GM12878 (cell line): ENCODE measurements at regions not wholly inside any gene's neighbourhood (a gene's known extent, or its start where the extent isn't known, plus 50 kb on each side); places are given as distances from the start of the nearest gene placed in this dataset.

Experiments used
- ATF7 ChIP-seq: fragments of 450-650 bp; IDR thresholded peaks from 2 replicates; pipeline ENCODE4 v1.6.1; 2016; ENCODE audit warnings: low read depth, mild to moderate bottlenecking
- EED ChIP-seq: sonication (generic); IDR thresholded peaks from 2 replicates; pipeline ENCODE4 v1.6.1; 2016; ENCODE audit warnings: antibody characterized with exemption, low read depth
- EP300 ChIP-seq, 2 experiments: fragments of 150-350 bp in 1 of 2; IDR thresholded peaks; 2 replicates each; pipeline ENCODE4 v1.6.1; 2011 to 2012; ENCODE audit warnings: low read depth in 2 of 2, low read length in 2 of 2, borderline replicate concordance in 1 of 2, improper control_type of control experiment in 1 of 2, inconsistent platforms in 1 of 2; ENCODE audit not compliant: control insufficient read depth in 1 of 2
- ETV6 ChIP-seq, 2 experiments: fragments of 450-650 bp in 1 of 2; IDR thresholded peaks in 1 of 2; conservative IDR thresholded peaks in 1 of 2; 2 replicates each; pipeline ENCODE4 v1.6.1; 2014; ENCODE audit warnings: antibody characterized with exemption in 1 of 2, borderline replicate concordance in 1 of 2, low read depth in 1 of 2, mild to moderate bottlenecking in 1 of 2, moderate library complexity in 1 of 2
- GATAD2B ChIP-seq: fragments of 450-650 bp; conservative IDR thresholded peaks from 2 replicates; pipeline ENCODE4 v1.6.1; 2017; ENCODE audit warnings: low read depth, mild to moderate bottlenecking, moderate library complexity
- HCFC1 ChIP-seq: fragments of 150-350 bp; IDR thresholded peaks from 2 replicates; pipeline ENCODE4 v1.6.1; 2014; ENCODE audit warnings: low read length
- HDAC6 ChIP-seq: fragments of 200-600 bp; sonication (generic); IDR thresholded peaks from one replicate; pipeline ENCODE4 v1.8.0; 2017; ENCODE audit warnings: antibody characterized with exemption; ENCODE audit not compliant: unreplicated experiment
- IKZF1 ChIP-seq: fragments of 450-650 bp; conservative IDR thresholded peaks from 2 replicates; pipeline ENCODE4 v1.6.1; 2017; ENCODE audit warnings: antibody characterized with exemption, mild to moderate bottlenecking
- NR2C1 ChIP-seq: fragments of 450-650 bp; IDR thresholded peaks from 2 replicates; pipeline ENCODE4 v1.6.1; 2017; ENCODE audit warnings: antibody characterized with exemption, mild to moderate bottlenecking, moderate library complexity
- NR2F1 ChIP-seq: fragments of 450-650 bp; conservative IDR thresholded peaks from 2 replicates; pipeline ENCODE4 v1.6.1; 2017; ENCODE audit warnings: mild to moderate bottlenecking
- POU2F2 ChIP-seq: IDR thresholded peaks from 3 replicates; pipeline ENCODE4 v1.6.1; 2011; ENCODE audit warnings: low read depth, mild to moderate bottlenecking, low read length, borderline replicate concordance
- RAD51 ChIP-seq: fragments of 450-650 bp; IDR thresholded peaks from 2 replicates; pipeline ENCODE4 v1.6.1; 2016; ENCODE audit warnings: moderate library complexity, mild to moderate bottlenecking, inconsistent platforms
- RCOR1 ChIP-seq: conservative IDR thresholded peaks from 2 replicates; pipeline ENCODE4 v1.6.1; 2012; ENCODE audit warnings: low read depth, low read length, improper control_type of control experiment
- TAF1 ChIP-seq: IDR thresholded peaks from 2 replicates; pipeline ENCODE4 v1.6.1; 2011; ENCODE audit warnings: mild to moderate bottlenecking, low read depth, low read length, borderline replicate concordance
- YBX1 ChIP-seq: fragments of 450-650 bp; IDR thresholded peaks from 2 replicates; pipeline ENCODE4 v1.6.1; 2016; ENCODE audit warnings: antibody characterized with exemption
- YY1 ChIP-seq: IDR thresholded peaks from 2 replicates; pipeline ENCODE4 v1.6.1; 2011; ENCODE audit warnings: low read depth, mild to moderate bottlenecking, low read length
- ZNF217 ChIP-seq: fragments of 450-650 bp; IDR thresholded peaks from 2 replicates; pipeline ENCODE4 v1.6.1; 2017; ENCODE audit warnings: antibody characterized with exemption, mild to moderate bottlenecking
- ZNF274 ChIP-seq: IDR thresholded peaks from one replicate; pipeline ENCODE4 v1.8.0; 2011; ENCODE audit not compliant: insufficient read length, insufficient read depth
- ZSCAN29 ChIP-seq: fragments of 450-650 bp; IDR thresholded peaks from 2 replicates; pipeline ENCODE4 v1.6.1; 2017; ENCODE audit warnings: mild to moderate bottlenecking, moderate library complexity
- TF ChIP-seq, protein P1 (sequence below): IDR thresholded peaks from 2 replicates; pipeline ENCODE4 v1.6.1; 2012; ENCODE audit warnings: low read depth, low read length, improper control_type of control experiment
- TF ChIP-seq, protein P2 (sequence below): IDR thresholded peaks from 2 replicates; pipeline ENCODE4 v1.6.1; 2011; ENCODE audit warnings: borderline replicate concordance, low read depth, mild to moderate bottlenecking, moderate library complexity, mixed read lengths, low read length; ENCODE audit not compliant: insufficient read depth; ENCODE audit errors: extremely low read length
- TF ChIP-seq, protein P3 (sequence below): fragments of 450-650 bp; IDR thresholded peaks from 2 replicates; pipeline ENCODE4 v1.6.1; 2017; ENCODE audit warnings: antibody characterized with exemption, mild to moderate bottlenecking, moderate library complexity
- TF ChIP-seq, protein P4 (sequence below): fragments of 450-650 bp; IDR thresholded peaks from 2 replicates; pipeline ENCODE4 v1.6.1; 2017; ENCODE audit warnings: mild to moderate bottlenecking, low read depth, inconsistent platforms; ENCODE audit not compliant: poor library complexity, severe bottlenecking
- TF ChIP-seq, protein P5 (sequence below): IDR thresholded peaks from 2 replicates; pipeline ENCODE4 v1.6.1; 2012; ENCODE audit warnings: low read length, inconsistent platforms

DNA sequence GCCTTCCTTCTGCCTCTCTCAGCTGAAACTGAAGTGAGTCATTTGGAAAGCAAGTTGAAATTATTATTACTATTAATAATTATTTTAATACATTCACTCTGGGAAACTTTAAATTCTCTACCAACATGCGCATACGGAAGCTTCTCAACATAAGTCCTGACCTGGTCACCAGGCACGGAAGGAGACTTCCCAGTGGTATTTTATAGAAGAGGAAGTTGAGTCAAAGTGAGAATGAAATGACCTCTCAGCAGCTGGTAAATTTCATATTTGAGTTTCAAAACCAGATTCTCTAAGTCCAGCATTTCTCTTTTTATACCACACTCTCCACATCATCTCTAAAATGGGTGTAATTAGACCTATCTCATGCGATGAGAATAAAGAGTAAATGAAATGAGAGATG, 747.4 kb downstream of the VRK1 start (continued):
- TF ChIP-seq HDAC6 (no peak), YY1 (no peak), YBX1 (no peak), EED (0 out of 2 replicates have a peak, but pooled peaks have one; percentile 27), NR2F1 (peak; percentile 41; the same call in 1 of the 2 replicates), RAD51 (no peak), IKZF1 (peak; percentile 49), GATAD2B (no peak), TAF1 (no peak), POU2F2 (no peak), EP300 (IDR thresholded peaks at IDR 0.05; ENCODE audit: borderline replicate concordance in 1 of 2, control insufficient read depth in 1 of 2, low read depth in 2 of 2, low read length in 2 of 2) (peak in 1 of 2 experiments; percentile 47; a peak in 1 of 4 replicates), ZSCAN29 (no peak), ATF7 (no peak), ZNF217 (peak; percentile 87; the same call in 1 of the 2 replicates), ZNF274 (no peak), ETV6 (conservative IDR thresholded peaks at IDR 0.05 in 1 of 2, IDR thresholded peaks at IDR 0.05 in 1 of 2; ENCODE audit: borderline replicate concordance in 1 of 2, low read depth in 1 of 2) (peak in 1 of 2 experiments; percentile 95; a peak in 2 of 4 replicates), HCFC1 (no peak), RCOR1 (no peak), NR2C1 (no peak)
- TF ChIP-seq, protein P1, sequence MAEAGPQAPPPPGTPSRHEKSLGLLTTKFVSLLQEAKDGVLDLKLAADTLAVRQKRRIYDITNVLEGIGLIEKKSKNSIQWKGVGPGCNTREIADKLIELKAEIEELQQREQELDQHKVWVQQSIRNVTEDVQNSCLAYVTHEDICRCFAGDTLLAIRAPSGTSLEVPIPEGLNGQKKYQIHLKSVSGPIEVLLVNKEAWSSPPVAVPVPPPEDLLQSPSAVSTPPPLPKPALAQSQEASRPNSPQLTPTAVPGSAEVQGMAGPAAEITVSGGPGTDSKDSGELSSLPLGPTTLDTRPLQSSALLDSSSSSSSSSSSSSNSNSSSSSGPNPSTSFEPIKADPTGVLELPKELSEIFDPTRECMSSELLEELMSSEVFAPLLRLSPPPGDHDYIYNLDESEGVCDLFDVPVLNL, result no peak
- TF ChIP-seq, protein P2, sequence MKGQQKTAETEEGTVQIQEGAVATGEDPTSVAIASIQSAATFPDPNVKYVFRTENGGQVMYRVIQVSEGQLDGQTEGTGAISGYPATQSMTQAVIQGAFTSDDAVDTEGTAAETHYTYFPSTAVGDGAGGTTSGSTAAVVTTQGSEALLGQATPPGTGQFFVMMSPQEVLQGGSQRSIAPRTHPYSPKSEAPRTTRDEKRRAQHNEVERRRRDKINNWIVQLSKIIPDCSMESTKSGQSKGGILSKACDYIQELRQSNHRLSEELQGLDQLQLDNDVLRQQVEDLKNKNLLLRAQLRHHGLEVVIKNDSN, result no peak
- TF ChIP-seq, protein P3, sequence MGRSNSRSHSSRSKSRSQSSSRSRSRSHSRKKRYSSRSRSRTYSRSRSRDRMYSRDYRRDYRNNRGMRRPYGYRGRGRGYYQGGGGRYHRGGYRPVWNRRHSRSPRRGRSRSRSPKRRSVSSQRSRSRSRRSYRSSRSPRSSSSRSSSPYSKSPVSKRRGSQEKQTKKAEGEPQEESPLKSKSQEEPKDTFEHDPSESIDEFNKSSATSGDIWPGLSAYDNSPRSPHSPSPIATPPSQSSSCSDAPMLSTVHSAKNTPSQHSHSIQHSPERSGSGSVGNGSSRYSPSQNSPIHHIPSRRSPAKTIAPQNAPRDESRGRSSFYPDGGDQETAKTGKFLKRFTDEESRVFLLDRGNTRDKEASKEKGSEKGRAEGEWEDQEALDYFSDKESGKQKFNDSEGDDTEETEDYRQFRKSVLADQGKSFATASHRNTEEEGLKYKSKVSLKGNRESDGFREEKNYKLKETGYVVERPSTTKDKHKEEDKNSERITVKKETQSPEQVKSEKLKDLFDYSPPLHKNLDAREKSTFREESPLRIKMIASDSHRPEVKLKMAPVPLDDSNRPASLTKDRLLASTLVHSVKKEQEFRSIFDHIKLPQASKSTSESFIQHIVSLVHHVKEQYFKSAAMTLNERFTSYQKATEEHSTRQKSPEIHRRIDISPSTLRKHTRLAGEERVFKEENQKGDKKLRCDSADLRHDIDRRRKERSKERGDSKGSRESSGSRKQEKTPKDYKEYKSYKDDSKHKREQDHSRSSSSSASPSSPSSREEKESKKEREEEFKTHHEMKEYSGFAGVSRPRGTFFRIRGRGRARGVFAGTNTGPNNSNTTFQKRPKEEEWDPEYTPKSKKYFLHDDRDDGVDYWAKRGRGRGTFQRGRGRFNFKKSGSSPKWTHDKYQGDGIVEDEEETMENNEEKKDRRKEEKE, result no peak
- TF ChIP-seq, protein P4, sequence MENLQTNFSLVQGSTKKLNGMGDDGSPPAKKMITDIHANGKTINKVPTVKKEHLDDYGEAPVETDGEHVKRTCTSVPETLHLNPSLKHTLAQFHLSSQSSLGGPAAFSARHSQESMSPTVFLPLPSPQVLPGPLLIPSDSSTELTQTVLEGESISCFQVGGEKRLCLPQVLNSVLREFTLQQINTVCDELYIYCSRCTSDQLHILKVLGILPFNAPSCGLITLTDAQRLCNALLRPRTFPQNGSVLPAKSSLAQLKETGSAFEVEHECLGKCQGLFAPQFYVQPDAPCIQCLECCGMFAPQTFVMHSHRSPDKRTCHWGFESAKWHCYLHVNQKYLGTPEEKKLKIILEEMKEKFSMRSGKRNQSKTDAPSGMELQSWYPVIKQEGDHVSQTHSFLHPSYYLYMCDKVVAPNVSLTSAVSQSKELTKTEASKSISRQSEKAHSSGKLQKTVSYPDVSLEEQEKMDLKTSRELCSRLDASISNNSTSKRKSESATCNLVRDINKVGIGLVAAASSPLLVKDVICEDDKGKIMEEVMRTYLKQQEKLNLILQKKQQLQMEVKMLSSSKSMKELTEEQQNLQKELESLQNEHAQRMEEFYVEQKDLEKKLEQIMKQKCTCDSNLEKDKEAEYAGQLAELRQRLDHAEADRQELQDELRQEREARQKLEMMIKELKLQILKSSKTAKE, result no peak
- TF ChIP-seq, protein P5, sequence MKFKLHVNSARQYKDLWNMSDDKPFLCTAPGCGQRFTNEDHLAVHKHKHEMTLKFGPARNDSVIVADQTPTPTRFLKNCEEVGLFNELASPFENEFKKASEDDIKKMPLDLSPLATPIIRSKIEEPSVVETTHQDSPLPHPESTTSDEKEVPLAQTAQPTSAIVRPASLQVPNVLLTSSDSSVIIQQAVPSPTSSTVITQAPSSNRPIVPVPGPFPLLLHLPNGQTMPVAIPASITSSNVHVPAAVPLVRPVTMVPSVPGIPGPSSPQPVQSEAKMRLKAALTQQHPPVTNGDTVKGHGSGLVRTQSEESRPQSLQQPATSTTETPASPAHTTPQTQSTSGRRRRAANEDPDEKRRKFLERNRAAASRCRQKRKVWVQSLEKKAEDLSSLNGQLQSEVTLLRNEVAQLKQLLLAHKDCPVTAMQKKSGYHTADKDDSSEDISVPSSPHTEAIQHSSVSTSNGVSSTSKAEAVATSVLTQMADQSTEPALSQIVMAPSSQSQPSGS, result peak; percentile 46; the same call in 1 of the 2 replicates
